GM23338 (cell line): ENCODE measurements at regions not wholly inside any gene's neighbourhood (a gene's known extent, or its start where the extent isn't known, plus 50 kb on each side); places are given as distances from the start of the nearest gene placed in this dataset.

Experiments
- ATAC-seq: fragments of 200-7000 bp; cut with Tn5 transposase; 3 replicates; pipeline ENCODE4 v1.9.1; 2020
- DNase-seq: peaks from one replicate; pipeline ENCODE4 v3.0.0-alpha.2; 2015; ENCODE audit warnings: low spot score
- H2AFZ ChIP-seq: fragments of 200-600 bp; sonication (generic); 2 replicates; pipeline ENCODE4 v1.8.0; 2016; ENCODE audit warnings: antibody characterized with exemption, mild to moderate bottlenecking, moderate library complexity
- H3F3A ChIP-seq: fragments of 200-600 bp; sonication (generic); replicated peaks from 2 replicates; pipeline ENCODE4 v1.8.0; 2017; ENCODE audit warnings: antibody characterized with exemption, mixed run types, low read depth
- H3K27ac ChIP-seq: fragments of 200-600 bp; sonication (generic); 2 replicates; pipeline ENCODE4 v1.6.1; 2016; ENCODE audit warnings: low read depth
- H3K27me3 ChIP-seq: fragments of 200-600 bp; sonication (generic); 2 replicates; pipeline ENCODE4 v1.8.0; 2016; ENCODE audit warnings: mild to moderate bottlenecking, mixed run types, moderate library complexity; ENCODE audit not compliant: insufficient read depth
- H3K36me3 ChIP-seq: fragments of 200-600 bp; sonication (generic); 2 replicates; pipeline ENCODE4 v1.8.0; 2016; ENCODE audit warnings: mild to moderate bottlenecking; ENCODE audit not compliant: insufficient read depth
- H3K4me1 ChIP-seq: fragments of 200-600 bp; sonication (generic); 2 replicates; pipeline ENCODE4 v1.8.0; 2016; ENCODE audit warnings: mild to moderate bottlenecking, moderate library complexity; ENCODE audit not compliant: insufficient read depth
- H3K4me2 ChIP-seq: fragments of 200-600 bp; sonication (generic); 2 replicates; pipeline ENCODE4 v1.7.1; 2017; ENCODE audit warnings: mixed run types
- H3K4me3 ChIP-seq: fragments of 200-600 bp; sonication (generic); 2 replicates; pipeline ENCODE4 v1.6.1; 2016; ENCODE audit warnings: mixed run types
- H3K79me2 ChIP-seq: fragments of 200-600 bp; sonication (generic); replicated peaks from 2 replicates; pipeline ENCODE4 v1.8.0; 2017; ENCODE audit warnings: mild to moderate bottlenecking; ENCODE audit not compliant: insufficient read depth
- H3K9me2 ChIP-seq: fragments of 200-600 bp; sonication (generic); 2 replicates; pipeline ENCODE4 v1.8.0; 2017; ENCODE audit not compliant: insufficient read depth
- H4K20me1 ChIP-seq: fragments of 200-600 bp; sonication (generic); replicated peaks from 2 replicates; pipeline ENCODE4 v1.8.0; 2017; ENCODE audit warnings: mild to moderate bottlenecking; ENCODE audit not compliant: insufficient read depth
- H3K27ac Mint-ChIP-seq: 2 replicates; pipeline ENCODE4 v1.8.0; 2020; ENCODE audit warnings: inconsistent platforms, mild to moderate bottlenecking, moderate library complexity, mixed read lengths
- H3K27me3 Mint-ChIP-seq: 3 replicates; pipeline ENCODE4 v1.8.0; 2022; ENCODE audit warnings: low read depth, mild to moderate bottlenecking, moderate library complexity, mixed read lengths, inconsistent platforms; ENCODE audit not compliant: insufficient read depth, poor library complexity
- H3K36me3 Mint-ChIP-seq: 3 replicates; pipeline ENCODE4 v1.8.0; 2021; ENCODE audit warnings: low read depth, mild to moderate bottlenecking, inconsistent platforms, moderate library complexity, mixed read lengths
- H3K4me1 Mint-ChIP-seq: 3 replicates; pipeline ENCODE4 v1.8.0; 2020; ENCODE audit warnings: mild to moderate bottlenecking, inconsistent platforms, mixed read lengths
- H3K4me3 Mint-ChIP-seq: 3 replicates; pipeline ENCODE4 v1.8.0; 2021; ENCODE audit warnings: moderate library complexity, mild to moderate bottlenecking, inconsistent platforms, mixed read lengths
- H3K9me3 Mint-ChIP-seq: 3 replicates; pipeline ENCODE4 v1.8.0; 2020; ENCODE audit warnings: moderate library complexity, mild to moderate bottlenecking, inconsistent platforms, mixed read lengths
- CTCF ChIP-seq, 2 experiments: fragments of 200-600 bp in 1 of 2; sonication (generic) in 1 of 2; conservative IDR thresholded peaks; 2 replicates each; pipeline versions ENCODE4 v1.5.1 to v1.6.1; 2016 to 2017; ENCODE audit warnings: antibody characterized with exemption in 2 of 2, low read depth in 2 of 2, mild to moderate bottlenecking in 2 of 2, moderate library complexity in 1 of 2
- EZH2 ChIP-seq: fragments of 200-600 bp; sonication (generic); IDR thresholded peaks from one replicate; pipeline ENCODE4 v1.8.0; 2017; ENCODE audit warnings: antibody characterized with exemption, mild to moderate bottlenecking, low read depth; ENCODE audit not compliant: unreplicated experiment
- EZH2phosphoT487 ChIP-seq: fragments of 200-600 bp; sonication (generic); IDR thresholded peaks from one replicate; pipeline ENCODE4 v1.8.1; 2018; ENCODE audit warnings: antibody characterized with exemption; ENCODE audit not compliant: unreplicated experiment
- JUNB ChIP-seq: IDR thresholded peaks from one replicate; pipeline ENCODE4 v1.6.1; 2016; ENCODE audit warnings: antibody characterized with exemption; ENCODE audit not compliant: unreplicated experiment
- NANOG ChIP-seq: IDR thresholded peaks from 2 replicates; pipeline ENCODE4 v1.6.1; 2016; ENCODE audit warnings: antibody characterized with exemption, borderline replicate concordance
- POLR2AphosphoS5 ChIP-seq: IDR thresholded peaks from 2 replicates; pipeline ENCODE4 v1.6.1; 2016; ENCODE audit warnings: antibody characterized with exemption, low read depth
- STAT1 ChIP-seq: IDR thresholded peaks from one replicate; pipeline ENCODE4 v1.6.1; 2016; ENCODE audit warnings: antibody characterized with exemption; ENCODE audit not compliant: unreplicated experiment
- ZNF114 ChIP-seq: fragments of 250-450 bp; sonication (Bioruptor Pico); IDR thresholded peaks from 2 replicates; pipeline ENCODE4 v1.5.0; 2020; ENCODE audit warnings: mild to moderate bottlenecking, moderate library complexity
- ZNF331 ChIP-seq: fragments of 250-450 bp; sonication (Bioruptor Pico); IDR thresholded peaks from 2 replicates; pipeline ENCODE4 v1.5.0; 2020; ENCODE audit warnings: low read depth, mild to moderate bottlenecking, moderate library complexity
- ZNF462 ChIP-seq: fragments of 250-450 bp; sonication (Bioruptor Pico); IDR thresholded peaks from 2 replicates; pipeline ENCODE4 v1.5.0; 2020; ENCODE audit warnings: mild to moderate bottlenecking, moderate library complexity

- no peaks in the 10 kb centered on the region for H3K4me1 Mint-ChIP-seq
- Histone ChIP-seq H3K4me1 (no peaks in the 10 kb centered on the region), H3K4me3 (no peak overlapping the region), H3K9me2 (no peaks in the 10 kb centered on the region), H2AFZ (no peak overlapping the region), H3K4me2 (no peak overlapping the region), H3K79me2 (no peaks in the 10 kb centered on the region), H3K36me3 (no peaks in the 10 kb centered on the region), H4K20me1 (no peaks in the 10 kb centered on the region), H3K27me3 (no peaks in the 10 kb centered on the region), H3F3A (no peaks in the 10 kb centered on the region), H3K27ac (no peak overlapping the region)
- ATAC-seq = no peak
- H3K27me3 Mint-ChIP-seq = peaks cover 2% of the 10 kb centered on the region
- no peaks in the 10 kb centered on the region for H3K36me3 Mint-ChIP-seq
- H3K9me3 Mint-ChIP-seq = no peaks in the 10 kb centered on the region
- no peak overlapping the region for H3K27ac Mint-ChIP-seq
- H3K4me3 Mint-ChIP-seq = no peak overlapping the region
- TF ChIP-seq EZH2phosphoT487 = no peak
- TF ChIP-seq ZNF462 (CRISPR knock-in tag) = no peak
- TF ChIP-seq JUNB = no peak
- DNase-seq = no peak
Measured at GRCh38 chr4:180372691-180373090, 1870.5 kb upstream of the TENM3 start.

- no peaks in the 10 kb centered on the region for H3K4me1 Mint-ChIP-seq
- H3K27ac ChIP-seq = no peak overlapping the region
- H3K27me3 ChIP-seq = no peaks in the 10 kb centered on the region
- no peak overlapping the region for H3K4me2 ChIP-seq
- no peaks in the 10 kb centered on the region for H3K36me3 Mint-ChIP-seq
- H3K27ac Mint-ChIP-seq = no peak overlapping the region
- no peaks in the 10 kb centered on the region for H3K9me3 Mint-ChIP-seq
- no peaks in the 10 kb centered on the region for H3K4me1 ChIP-seq
- H3K36me3 ChIP-seq = no peaks in the 10 kb centered on the region
- DNase-seq (no peak), ATAC-seq (no peak)
- H2AFZ ChIP-seq = no peak overlapping the region
- H3K27me3 Mint-ChIP-seq = peaks cover 2% of the 10 kb centered on the region
- no peaks in the 10 kb centered on the region for H4K20me1 ChIP-seq
- H3K4me3 ChIP-seq = no peak overlapping the region
- H3K9me2 ChIP-seq = no peaks in the 10 kb centered on the region
- H3K4me3 Mint-ChIP-seq = no peak overlapping the region
- no peaks in the 10 kb centered on the region for H3K79me2 ChIP-seq
- H3F3A ChIP-seq = no peaks in the 10 kb centered on the region
- TF ChIP-seq NANOG = no peak
- no peak for TF ChIP-seq ZNF114
- no peak for TF ChIP-seq STAT1
- no peak for TF ChIP-seq CTCF (conservative IDR thresholded peaks at IDR 0.05; ENCODE audit: low read depth in 2 of 2)
- no peak for TF ChIP-seq POLR2AphosphoS5
- TF ChIP-seq EZH2phosphoT487 = no peak
- TF ChIP-seq ZNF331 (CRISPR knock-in tag) = no peak
- TF ChIP-seq EZH2 = no peak
Measured at GRCh38 chr4:180377741-180378140, 1865.5 kb upstream of the TENM3 start.
